Endothelial cell of umbilical vein (primary cell): ENCODE measurements at regions not wholly inside any gene's neighbourhood (a gene's known extent, or its start where the extent isn't known, plus 50 kb on each side); places are given as distances from the start of the nearest gene placed in this dataset.

Experiments
- BruUV-seq: library from RNA; stranded (reverse); fragments of 400-500 nt; replicated peaks from 2 replicates; lab custom pipeline; 2021; lab: Mats Ljungman, UMichigan
- CTCF ChIA-PET: fragments of 300-600, 350-600 bp; sonication (Branson Sonifier 250); formaldehyde crosslinking; loops from one replicate; lab custom pipeline; 2021; ENCODE audit warnings: antibody characterized with exemption, inconsistent platforms; lab: Charles Lee
- POLR2A ChIA-PET: fragments of 300-600, 350-600 bp; sonication (Branson Sonifier 250); formaldehyde crosslinking; loops from one replicate; lab custom pipeline; 2021; ENCODE audit warnings: antibody characterized with exemption, inconsistent platforms; lab: Charles Lee
- DNase-seq: peaks from one replicate; pipeline ENCODE4 v3.0.0-alpha.2; 2011; ENCODE audit warnings: low read depth, low spot score
- FAIRE-seq: peaks from 2 replicates; lab custom pipeline; 2011; peaks lifted over from hg19 to GRCh38; lab: Jason Lieb, UNC
- H2AFZ ChIP-seq: 2 replicates; pipeline ENCODE4 v1.6.0; 2012; ENCODE audit warnings: low read depth, low read length, control low read depth, inconsistent platforms
- H3K27ac ChIP-seq: 2 replicates; pipeline ENCODE4 v1.5.1; 2011; ENCODE audit warnings: low read depth, mild to moderate bottlenecking, control low read depth, low read length, moderate library complexity; ENCODE audit not compliant: insufficient read depth
- H3K27me3 ChIP-seq, 2 experiments: 2 replicates each; pipeline versions ENCODE4 v1.6.0 to v1.6.1; 2011; ENCODE audit warnings: low read length in 2 of 2, mixed read lengths in 1 of 2; ENCODE audit not compliant: control insufficient read depth in 2 of 2, insufficient read depth in 2 of 2
- H3K36me3 ChIP-seq, 2 experiments: 2 replicates in 1 of 2; 3 replicates in 1 of 2; pipeline ENCODE4 v1.5.1; 2011; ENCODE audit warnings: low read length in 2 of 2, mild to moderate bottlenecking in 1 of 2, moderate library complexity in 1 of 2; ENCODE audit not compliant: control insufficient read depth in 2 of 2, insufficient read depth in 2 of 2; ENCODE audit errors: extremely low read depth in 1 of 2
- H3K4me1 ChIP-seq: 3 replicates; pipeline ENCODE4 v1.5.1; 2011; ENCODE audit warnings: mild to moderate bottlenecking, low read length; ENCODE audit not compliant: control insufficient read depth, insufficient read depth; ENCODE audit errors: extremely low read depth
- H3K4me2 ChIP-seq: 2 replicates; pipeline ENCODE4 v1.6.1; 2011; ENCODE audit warnings: low read length, control low read depth, mixed read lengths; ENCODE audit not compliant: insufficient read depth
- H3K4me3 ChIP-seq, 3 experiments: fragments of 200-600 bp in 1 of 3; sonication (generic), shearing (Covaris generic) in 1 of 3; replicated peaks in 1 of 3; 2 replicates each; pipeline ENCODE4 v1.5.1; 2011 to 2016; ENCODE audit warnings: control low read depth in 3 of 3, low read length in 3 of 3, mild to moderate bottlenecking in 2 of 3, inconsistent platforms in 1 of 3, low read depth in 1 of 3, moderate library complexity in 1 of 3; ENCODE audit not compliant: insufficient read depth in 1 of 3
- H3K79me2 ChIP-seq: 2 replicates; pipeline ENCODE4 v1.6.0; 2012; ENCODE audit warnings: low read length, inconsistent platforms; ENCODE audit not compliant: control insufficient read depth, insufficient read depth
- H3K9ac ChIP-seq: replicated peaks from 2 replicates; pipeline ENCODE3; 2011; ENCODE audit warnings: low read length, control low read depth; ENCODE audit not compliant: insufficient read depth; ENCODE audit errors: extremely low read depth
- H3K9me1 ChIP-seq: replicated peaks from 3 replicates; pipeline ENCODE4 v1.6.0; 2011; ENCODE audit warnings: mild to moderate bottlenecking, low read length; ENCODE audit not compliant: control insufficient read depth, insufficient read depth; ENCODE audit errors: extremely low read depth
- H3K9me3 ChIP-seq: replicated peaks from 2 replicates; pipeline ENCODE4 v1.5.1; 2012; ENCODE audit warnings: low read length, inconsistent platforms; ENCODE audit not compliant: control insufficient read depth, insufficient read depth
- H4K20me1 ChIP-seq: replicated peaks from 2 replicates; pipeline ENCODE3; 2011; ENCODE audit warnings: mild to moderate bottlenecking, low read length; ENCODE audit not compliant: control insufficient read depth, insufficient read depth; ENCODE audit errors: extremely low read depth
- CTCF ChIP-seq, 2 donors: IDR thresholded peaks; 1 replicate in 1 of 2; 2 replicates in 1 of 2; pipeline ENCODE4 v1.5.1; 2011; ENCODE audit warnings: low read length in 2 of 2, mild to moderate bottlenecking in 2 of 2, moderate library complexity in 2 of 2, control low read depth in 1 of 2, inconsistent platforms in 1 of 2, low read depth in 1 of 2; ENCODE audit not compliant: insufficient read depth in 1 of 2; ENCODE audit errors: extremely low read depth in 1 of 2
- EZH2 ChIP-seq: IDR thresholded peaks from 2 replicates; pipeline ENCODE4 v1.6.1; 2012; ENCODE audit warnings: borderline replicate concordance, low read depth, mild to moderate bottlenecking, moderate library complexity, low read length, inconsistent platforms; ENCODE audit not compliant: severe bottlenecking
- FOS ChIP-seq: IDR thresholded peaks from 2 replicates; pipeline ENCODE4 v1.6.1; 2011; ENCODE audit warnings: mild to moderate bottlenecking, low read length, moderate library complexity, borderline replicate concordance; ENCODE audit not compliant: insufficient read depth
- GATA2 ChIP-seq: IDR thresholded peaks from 2 replicates; pipeline ENCODE4 v1.7.0; 2011; ENCODE audit warnings: low read depth, mild to moderate bottlenecking, moderate library complexity, mixed read lengths, low read length; ENCODE audit not compliant: insufficient read length, insufficient read depth
- JUN ChIP-seq: IDR thresholded peaks from 2 replicates; pipeline ENCODE4 v1.6.1; 2011; ENCODE audit warnings: borderline replicate concordance, low read depth; ENCODE audit not compliant: insufficient read length, insufficient read depth
- MAX ChIP-seq: IDR thresholded peaks from 2 replicates; pipeline ENCODE4 v1.6.1; 2011; ENCODE audit not compliant: insufficient read depth, insufficient read length
- MYC ChIP-seq: IDR thresholded peaks from one replicate; pipeline ENCODE4 v1.6.1; 2011; ENCODE audit warnings: mild to moderate bottlenecking, low read depth, low read length
- POLR2A ChIP-seq: IDR thresholded peaks from 2 replicates; pipeline ENCODE4 v1.6.1; 2012; ENCODE audit warnings: low read depth, mild to moderate bottlenecking, control low read depth, low read length
- POLR2AphosphoS5 ChIP-seq: IDR thresholded peaks from 2 replicates; pipeline ENCODE4 v1.6.1; 2012; ENCODE audit warnings: low read depth, mild to moderate bottlenecking, control low read depth, low read length, moderate library complexity; ENCODE audit not compliant: insufficient read depth
- dilution Hi-C: fragments of 300-500 bp; cut with MboI; formaldehyde crosslinking; loops from one replicate; pipeline ENCODE4 v1.15.0; 2019; ENCODE audit warnings: low sequenced_read_pairs; ENCODE audit not compliant: extremely low pct_ligation_motif_present
- intact Hi-C: fragments of 100-400 bp; cut with micrococcal nuclease; formaldehyde crosslinking; loops from one replicate; pipeline ENCODE4 v1.10.0; 2022

- Histone ChIP-seq H3K4me2 (no peak overlapping the region), H4K20me1 (no peaks in the 10 kb centered on the region), H3K27ac (no peak overlapping the region), H3K4me1 (no peaks in the 10 kb centered on the region), H3K36me3 (no peaks in the 10 kb centered on the region), H3K79me2 (no peaks in the 10 kb centered on the region), H3K9me1 (no peaks in the 10 kb centered on the region), H3K9me3 (no peaks in the 10 kb centered on the region), H2AFZ (no peak overlapping the region), H3K9ac (no peak overlapping the region), H3K4me3 (no peak overlapping the region), H3K27me3 (no peaks in the 10 kb centered on the region)
- intact Hi-C loops (no loop called here), dilution Hi-C loops (no loop called here)
- POLR2A ChIA-PET: no interaction called here
- BruUV-seq: no TSS peak
- CTCF ChIA-PET: interaction anchor here (1.0 kb wide), 1 partner anchor 21 kb away, joined by 3 read pairs; no protein-coding TSS in a partner anchor
- TF ChIP-seq EZH2 (no peak), POLR2A (no peak), CTCF (IDR thresholded peaks at IDR 0.05; ENCODE audit: extremely low read depth in 1 of 2, insufficient read depth in 1 of 2, low read depth in 1 of 2, low read length in 2 of 2) (no peak), POLR2AphosphoS5 (no peak), JUN (no peak)
- DNase-seq (no peak), FAIRE-seq (no peak)
These were observed 638.7 kb downstream of the CD109 start for GRCh38 chr6:74334722-74335121.

- POLR2A ChIA-PET: no interaction called here
These were observed 637.4 kb downstream of the CD109 start for GRCh38 chr6:74333406-74333805.

More at GRCh38 chr6:74333406-74333805, 637.4 kb downstream of the CD109 start:
- dilution Hi-C loops: no loop called here
- Histone ChIP-seq H3K27ac (no peak overlapping the region), H3K4me2 (no peak overlapping the region), H3K36me3 (no peaks in the 10 kb centered on the region), H3K4me3 (no peak overlapping the region), H3K4me1 (no peaks in the 10 kb centered on the region), H3K79me2 (no peaks in the 10 kb centered on the region), H4K20me1 (no peaks in the 10 kb centered on the region), H3K9me1 (no peaks in the 10 kb centered on the region), H3K27me3 (no peaks in the 10 kb centered on the region), H2AFZ (no peak overlapping the region), H3K9ac (no peak overlapping the region), H3K9me3 (no peaks in the 10 kb centered on the region)
- DNase-seq (no peak), FAIRE-seq (no peak)
- intact Hi-C loops: no loop called here
- CTCF ChIA-PET: interaction anchor here (1.0 kb wide), 1 partner anchor 23 kb away, joined by 3 read pairs; no protein-coding TSS in a partner anchor
- TF ChIP-seq MAX (no peak), GATA2 (no peak), EZH2 (no peak), POLR2AphosphoS5 (no peak), POLR2A (no peak), CTCF (IDR thresholded peaks at IDR 0.05; ENCODE audit: extremely low read depth in 1 of 2, insufficient read depth in 1 of 2, low read depth in 1 of 2, low read length in 2 of 2) (no peak), FOS (no peak), JUN (no peak), MYC (no peak)
- no TSS peak for BruUV-seq
